ENCODE measurements at regions not wholly inside any gene's neighbourhood (a gene's known extent, or its start where the extent isn't known, plus 50 kb on each side); places are given as distances from the start of the nearest gene placed in this dataset.
"Not testable (repeated sequence)": the region's sequence is repeated elsewhere in the genome, so short reads cannot be mapped to it uniquely, and the experiment has no call there.

GRCh38 chr2:88396209-88396608 lies 56.3 kb downstream of the FOXI3 start:
- DNase-seq = no peak

DNA sequence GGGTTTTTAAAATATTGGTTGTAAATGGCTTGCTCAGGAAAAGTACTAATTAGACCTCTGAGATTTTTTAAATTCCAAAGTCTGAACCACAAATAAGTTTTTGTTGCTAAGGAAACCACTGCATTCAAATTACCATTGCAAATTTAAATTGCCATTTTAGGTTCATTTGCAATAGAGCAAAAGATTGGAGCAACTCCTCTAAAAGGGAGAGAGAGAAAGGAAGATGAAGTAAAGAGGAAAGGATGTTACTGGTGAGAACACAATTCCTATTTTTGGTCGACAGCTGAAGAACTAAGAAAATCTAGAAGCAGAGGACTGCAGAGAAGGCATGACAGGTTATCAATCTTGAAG lies 74.9 kb downstream of the FOXI3 start:
- DNase-seq = no peak

GRCh38 chr2:88372042-88372441 lies 80.5 kb downstream of the FOXI3 start:
- DNase-seq = no peak

GRCh38 chr2:88365408-88365807 lies 87.1 kb downstream of the FOXI3 start:
- DNase-seq = not testable (repeated sequence)

- no peak for DNase-seq
Measured at GRCh38 chr2:88355486-88355885, 97.0 kb downstream of the FOXI3 start.

GRCh38 chr2:88351249-88351601 lies 101.3 kb downstream of the FOXI3 start:
- DNase-seq = no peak

- peak; percentile 70 for DNase-seq
Measured at GRCh38 chr2:88350331-88351248, 101.9 kb downstream of the FOXI3 start.

DNA sequence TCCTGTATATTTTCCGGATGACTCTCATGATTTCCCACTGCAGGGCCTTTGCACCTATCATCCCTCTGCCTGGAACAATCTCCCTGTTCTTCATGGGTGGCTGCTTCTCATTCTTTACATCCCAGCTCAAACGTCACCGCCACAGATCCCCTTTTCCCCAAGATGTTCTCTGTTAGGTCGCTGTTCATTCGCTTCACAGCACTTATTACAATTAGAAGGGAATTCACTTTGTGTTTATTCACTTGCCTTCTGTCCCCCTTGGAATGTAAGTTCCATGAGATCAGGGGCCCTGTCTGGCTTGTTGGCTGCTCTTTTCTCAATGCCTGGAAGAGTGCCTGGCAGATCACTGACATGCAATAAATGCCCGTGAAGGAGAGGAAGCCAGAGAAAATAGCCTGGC lies 106.7 kb downstream of the FOXI3 start:
- no peak for DNase-seq

GRCh38 chr2:88342749-88343148 lies 109.7 kb downstream of the FOXI3 start:
- DNase-seq = no peak

- no peak for DNase-seq
Measured at GRCh38 chr2:88334418-88334817, 118.1 kb downstream of the FOXI3 start.

DNA sequence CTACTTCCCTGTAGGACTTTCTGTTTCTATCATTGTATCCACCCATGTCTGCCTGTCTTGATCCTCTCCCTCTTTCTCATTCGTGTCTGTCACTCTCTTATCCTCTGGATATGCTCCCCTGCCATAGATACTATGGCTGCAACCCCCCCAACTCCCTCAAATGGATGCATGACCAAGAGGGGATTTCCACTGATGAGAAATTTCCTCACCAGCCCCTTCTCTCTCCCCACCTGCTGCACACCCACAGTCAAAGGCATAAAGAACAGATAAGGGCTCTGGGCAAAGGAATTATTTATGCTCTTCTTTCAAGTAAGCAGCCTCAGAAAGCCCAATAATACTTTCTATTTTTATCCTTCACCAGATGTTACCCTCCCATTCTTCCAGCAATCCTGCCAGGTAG lies 121.3 kb downstream of the FOXI3 start:
- DNase-seq = no peak

DNA sequence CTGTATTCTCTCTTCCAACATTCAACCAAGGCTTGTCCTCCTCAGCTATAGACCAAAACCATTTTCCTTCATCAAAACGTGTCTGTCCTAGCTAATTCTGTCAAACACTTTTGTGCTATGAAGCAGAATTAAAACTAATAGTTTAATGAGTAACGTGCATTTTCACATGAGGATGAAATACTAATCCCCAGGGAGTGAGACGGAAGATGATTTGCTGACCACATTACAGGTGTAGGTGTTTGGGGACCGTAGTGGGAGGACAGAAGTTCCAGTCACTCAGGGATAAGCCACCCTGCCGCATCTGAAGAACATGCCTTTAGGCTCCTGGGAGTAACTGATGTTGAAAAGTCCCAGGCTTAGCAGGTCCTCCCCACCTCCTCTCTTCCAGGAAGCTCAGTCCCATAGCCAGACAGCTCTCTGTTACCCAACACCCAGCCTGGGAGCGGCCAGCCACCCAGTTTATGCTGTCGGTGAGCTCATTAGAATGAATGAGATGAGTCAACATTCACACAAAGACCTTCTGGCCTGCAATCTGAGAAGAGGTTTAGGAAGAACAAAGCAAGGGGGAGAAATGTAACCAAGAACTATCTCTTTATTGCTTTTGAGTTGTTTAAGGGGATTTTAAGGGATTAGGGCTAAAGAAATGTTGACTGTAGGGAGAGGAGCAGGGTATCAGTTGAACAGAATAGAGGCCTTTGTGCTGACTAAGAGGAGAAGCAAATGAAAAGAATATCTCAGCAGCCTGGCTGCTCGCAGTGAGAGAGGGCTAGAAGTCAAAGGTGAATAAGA lies 122.5 kb downstream of the FOXI3 start:
- DNase-seq = no peak

DNA sequence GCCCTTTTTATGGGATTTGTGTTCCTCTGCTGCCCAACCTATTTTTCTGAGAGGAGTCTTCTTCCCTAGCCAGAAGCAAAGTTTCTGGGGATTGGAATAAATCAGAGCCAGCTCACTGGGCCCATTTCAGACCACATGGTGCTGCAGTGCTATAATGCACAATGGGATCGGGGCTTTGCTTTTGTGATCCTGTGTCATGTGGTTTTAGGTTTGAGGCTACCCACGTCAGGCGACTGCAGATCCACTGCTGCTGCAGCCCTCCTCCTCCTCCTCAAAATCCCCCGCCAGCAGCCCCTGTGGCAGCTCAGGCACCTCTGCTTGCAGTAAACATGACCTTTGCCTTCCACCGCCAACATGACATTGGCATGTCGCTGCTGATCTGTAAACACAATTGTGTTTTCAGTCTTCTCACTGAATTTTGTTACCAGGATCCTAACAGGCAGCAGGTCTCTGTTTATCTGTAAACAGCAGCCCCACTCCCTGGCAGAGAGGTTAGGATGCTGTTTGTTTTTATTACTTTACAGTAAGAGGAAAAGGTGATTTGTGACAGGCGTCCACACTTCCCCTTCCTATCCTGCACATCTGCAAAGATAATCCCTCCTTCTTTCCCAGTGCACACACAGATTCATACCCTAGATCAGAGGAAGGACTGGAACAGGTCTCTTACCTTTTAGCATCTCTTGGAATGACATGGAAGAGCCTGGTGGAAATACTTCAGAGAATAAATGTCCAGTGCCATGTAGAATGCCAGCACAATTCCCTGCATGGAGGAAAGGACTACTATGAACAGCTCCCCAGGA lies 130.8 kb downstream of the FOXI3 start:
- no peak for DNase-seq

GRCh38 chr2:88320076-88320773 lies 132.3 kb downstream of the FOXI3 start:
- no peak for DNase-seq

DNA sequence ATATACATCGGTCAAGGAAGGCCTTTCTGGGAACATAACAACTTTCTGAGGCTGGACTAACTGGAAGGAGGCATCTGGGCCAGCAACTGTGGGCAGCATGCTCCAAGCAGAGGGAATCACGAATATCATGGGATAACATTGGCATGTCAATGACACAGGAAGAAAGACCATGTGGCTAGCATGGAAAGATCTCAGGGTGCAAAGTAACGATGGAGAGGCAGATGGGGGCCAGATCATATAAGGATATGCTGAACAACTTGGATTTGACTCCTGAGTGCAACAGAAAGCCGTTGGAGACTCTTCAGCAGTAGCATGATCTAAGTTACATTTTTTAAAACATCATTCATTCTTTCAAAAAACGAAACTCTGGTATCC lies 133.6 kb downstream of the FOXI3 start:
- DNase-seq = no peak

GRCh38 chr2:88318071-88318955 lies 134.2 kb downstream of the FOXI3 start:
- DNase-seq = no peak

DNA sequence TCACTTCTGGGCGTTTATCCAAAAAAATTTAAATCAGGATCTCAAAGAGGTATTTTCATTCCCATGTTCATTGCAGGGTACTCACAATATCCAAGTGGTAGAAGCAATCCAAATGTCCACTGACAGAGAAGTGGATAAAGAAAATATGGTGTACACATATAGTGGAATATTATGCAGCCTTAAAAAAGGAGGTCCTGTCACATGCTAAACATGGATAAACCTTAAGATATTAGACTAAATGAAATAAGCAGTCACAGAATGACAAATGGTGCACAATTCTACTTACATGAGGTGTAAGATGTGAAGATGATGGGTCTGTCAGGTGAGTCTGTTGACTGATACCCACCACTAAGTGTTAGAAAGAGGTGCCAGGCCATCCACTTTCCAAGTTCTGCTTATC lies 140.6 kb downstream of the THNSL2 start:
- DNase-seq = no peak

GRCh38 chr2:88307817-88308216 lies 137.7 kb downstream of the THNSL2 start:
- DNase-seq = peak; percentile 19

DNA sequence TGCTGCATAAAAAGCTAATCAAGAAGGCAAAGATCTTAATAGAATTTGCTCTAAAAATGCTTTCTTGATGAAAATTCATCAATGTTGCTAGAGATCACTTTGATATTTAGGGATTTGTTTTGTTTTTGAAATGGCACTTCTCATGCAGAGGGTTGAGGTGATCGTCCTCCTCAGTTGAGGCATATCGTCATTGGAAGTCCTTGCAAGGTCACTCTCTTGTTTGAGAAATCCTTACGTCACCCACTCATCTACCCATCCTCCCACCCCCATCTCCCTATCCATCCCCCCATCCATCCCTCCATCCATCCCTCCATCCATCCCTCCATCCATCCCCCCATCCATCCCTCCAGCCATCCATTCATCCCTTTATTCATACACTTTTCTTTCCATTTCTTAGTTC lies 133.7 kb downstream of the THNSL2 start:
- DNase-seq = no peak

DNA sequence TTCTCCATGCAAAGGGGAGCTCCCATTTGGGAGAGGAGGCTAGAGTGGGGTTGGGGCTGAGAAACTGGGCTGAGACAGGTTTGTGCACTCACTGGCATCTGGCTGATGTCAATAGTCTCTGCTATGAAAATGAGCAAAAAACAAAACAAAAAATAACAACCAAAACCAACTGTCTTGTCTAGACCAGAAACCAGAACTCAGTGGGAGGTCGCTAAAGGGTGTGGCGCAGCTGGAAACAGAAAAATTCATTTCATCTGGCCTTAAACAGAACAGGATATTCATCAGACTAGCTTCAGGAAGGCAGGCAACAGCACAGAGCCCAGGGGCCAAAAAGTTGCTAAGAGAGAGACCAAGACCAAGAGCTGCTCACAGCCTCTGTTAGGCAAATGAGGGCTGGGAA lies 126.1 kb downstream of the THNSL2 start:
- DNase-seq = no peak

DNA sequence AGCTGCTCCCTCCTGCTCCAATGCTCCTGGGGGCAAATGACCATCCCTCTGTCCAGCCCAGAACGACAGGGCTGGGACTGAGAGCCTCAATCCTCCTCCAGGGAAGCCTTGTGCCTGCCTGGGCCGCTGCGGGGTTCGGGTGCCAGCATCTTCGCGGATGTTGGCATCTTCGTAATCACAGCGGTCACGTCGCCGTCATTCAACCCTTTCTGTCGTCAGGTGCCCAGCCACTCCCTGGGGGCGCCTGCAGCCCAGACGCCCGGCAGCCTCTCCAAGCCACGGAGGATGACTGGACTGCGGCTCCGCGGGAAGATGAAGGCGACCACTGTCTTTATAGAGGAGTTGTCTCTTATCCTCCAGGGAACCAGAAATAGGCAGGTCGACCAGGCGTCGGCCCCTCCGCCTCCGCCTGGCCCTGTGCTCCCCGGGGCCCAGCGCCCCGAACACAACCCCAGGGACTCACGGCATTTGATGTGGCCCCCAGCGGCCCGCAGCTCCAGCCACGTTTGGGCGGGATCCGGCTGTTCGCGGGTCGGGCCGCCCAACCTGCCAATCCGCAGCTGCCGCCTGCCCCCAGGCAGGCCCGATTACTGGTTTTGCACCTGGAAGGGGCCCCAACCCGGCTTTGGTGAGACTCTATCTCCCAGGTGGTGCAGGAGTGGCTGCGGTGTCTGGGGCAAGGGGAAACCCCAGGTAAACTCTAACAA lies 113.9 kb downstream of the THNSL2 start:
- DNase-seq = no peak

Data from CD4-positive, alpha-beta T cell treated with Interleukin-10 for 1 hour (primary cell).